Astrocyte of the spinal cord (primary cell): ENCODE measurements at regions not wholly inside any gene's neighbourhood (a gene's known extent, or its start where the extent isn't known, plus 50 kb on each side); places are given as distances from the start of the nearest gene placed in this dataset.

Experiments used
- DNase-seq: peaks from one replicate; pipeline ENCODE4 v3.0.0; 2011; ENCODE audit warnings: low read depth, low spot score
- H3K4me3 ChIP-seq: 2 replicates; pipeline ENCODE4 v1.5.1; 2011; ENCODE audit warnings: low read depth, mild to moderate bottlenecking, low read length, moderate library complexity
- in situ Hi-C: cut with HindIII; loops from 2 replicates; pipeline ENCODE4 v1.10.0; 2017; ENCODE audit warnings: low sequenced_read_pairs
- TF ChIP-seq, protein P1 (sequence below): IDR thresholded peaks from 2 replicates; pipeline ENCODE4 v1.5.1; 2012; ENCODE audit warnings: low read depth, mild to moderate bottlenecking, low read length, inconsistent platforms

DNA sequence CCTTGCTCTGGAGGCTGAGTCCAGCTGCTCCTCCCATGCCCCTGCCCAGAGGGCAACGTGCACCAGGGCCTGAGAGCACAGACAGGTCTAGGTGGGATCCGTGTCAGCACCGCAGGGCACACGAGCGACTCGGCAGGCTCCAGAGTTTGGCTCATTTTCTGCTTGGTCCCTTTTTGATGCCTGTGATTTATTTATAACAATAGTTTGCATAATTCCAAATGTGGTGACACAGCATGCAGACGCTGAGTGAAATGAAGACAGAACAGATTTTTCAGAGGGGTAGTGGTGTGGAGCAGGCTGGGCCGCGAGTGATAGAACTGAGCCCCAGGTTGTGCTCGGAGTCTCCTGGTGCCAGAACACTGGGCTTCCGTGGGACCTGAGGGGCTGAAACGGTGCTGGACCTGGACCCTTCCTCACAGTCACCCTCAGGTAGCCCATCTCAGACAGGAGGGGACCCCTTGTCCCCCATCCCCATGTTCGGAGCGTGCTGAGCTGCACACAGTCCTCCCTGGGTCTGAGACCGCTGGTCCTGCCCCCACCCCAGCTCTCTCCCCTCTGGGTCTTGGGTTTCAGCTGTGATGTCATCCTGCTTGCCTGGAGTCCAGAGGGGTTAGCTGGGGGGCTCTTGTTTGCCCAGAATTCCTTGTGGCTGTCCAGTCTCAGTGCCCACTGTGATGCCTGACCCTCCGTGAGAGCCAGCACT lies 95.9 kb downstream of the METRNL start:
- DNase-seq, result no peak
- TF ChIP-seq, protein P1, sequence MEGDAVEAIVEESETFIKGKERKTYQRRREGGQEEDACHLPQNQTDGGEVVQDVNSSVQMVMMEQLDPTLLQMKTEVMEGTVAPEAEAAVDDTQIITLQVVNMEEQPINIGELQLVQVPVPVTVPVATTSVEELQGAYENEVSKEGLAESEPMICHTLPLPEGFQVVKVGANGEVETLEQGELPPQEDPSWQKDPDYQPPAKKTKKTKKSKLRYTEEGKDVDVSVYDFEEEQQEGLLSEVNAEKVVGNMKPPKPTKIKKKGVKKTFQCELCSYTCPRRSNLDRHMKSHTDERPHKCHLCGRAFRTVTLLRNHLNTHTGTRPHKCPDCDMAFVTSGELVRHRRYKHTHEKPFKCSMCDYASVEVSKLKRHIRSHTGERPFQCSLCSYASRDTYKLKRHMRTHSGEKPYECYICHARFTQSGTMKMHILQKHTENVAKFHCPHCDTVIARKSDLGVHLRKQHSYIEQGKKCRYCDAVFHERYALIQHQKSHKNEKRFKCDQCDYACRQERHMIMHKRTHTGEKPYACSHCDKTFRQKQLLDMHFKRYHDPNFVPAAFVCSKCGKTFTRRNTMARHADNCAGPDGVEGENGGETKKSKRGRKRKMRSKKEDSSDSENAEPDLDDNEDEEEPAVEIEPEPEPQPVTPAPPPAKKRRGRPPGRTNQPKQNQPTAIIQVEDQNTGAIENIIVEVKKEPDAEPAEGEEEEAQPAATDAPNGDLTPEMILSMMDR, result no peak
- in situ Hi-C loops, result no loop called here
- H3K4me3 ChIP-seq, result no peak overlapping the region

DNA sequence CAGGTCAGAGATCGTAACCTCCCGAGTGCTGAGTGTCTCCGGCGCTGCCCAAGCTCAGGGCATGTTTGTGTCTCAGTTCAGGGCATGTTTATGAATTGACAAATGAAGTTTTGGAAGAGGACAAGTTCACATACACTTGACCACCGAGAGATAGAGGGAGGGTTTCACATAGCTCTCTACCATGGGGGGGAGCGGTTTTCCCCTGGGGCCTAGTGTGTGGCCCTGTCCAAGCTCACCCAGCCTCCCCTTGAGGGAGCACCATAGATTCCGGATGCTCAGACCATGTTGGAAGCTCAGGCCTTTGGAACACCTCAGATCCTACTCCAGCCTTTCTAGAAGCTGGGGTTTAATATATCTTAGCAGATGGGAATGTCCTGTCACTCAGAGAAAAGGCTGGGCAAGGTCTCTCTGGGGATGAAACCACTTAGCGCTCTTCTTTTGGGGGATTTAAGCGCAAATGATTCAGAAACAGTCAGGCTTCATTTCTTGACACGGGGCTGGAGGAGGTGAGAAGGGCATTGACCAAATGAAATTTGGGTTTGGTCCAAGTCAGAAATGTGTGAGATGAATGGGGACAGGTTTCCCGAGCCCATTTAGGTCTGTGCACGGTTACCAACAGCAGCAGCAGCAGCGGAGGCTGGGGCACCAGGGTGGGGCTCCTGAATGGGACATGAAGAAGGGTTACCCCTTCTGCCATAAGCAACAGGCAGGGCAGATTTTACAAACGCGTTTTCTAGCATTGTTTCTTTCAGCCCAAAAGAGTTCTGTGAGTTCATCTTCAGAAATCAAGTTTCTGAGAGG lies 96.6 kb downstream of the METRNL start:
- H3K4me3 ChIP-seq, result no peak overlapping the region
- no peak for DNase-seq
- in situ Hi-C loops, result no loop called here
- TF ChIP-seq, protein P1, result no peak

DNA sequence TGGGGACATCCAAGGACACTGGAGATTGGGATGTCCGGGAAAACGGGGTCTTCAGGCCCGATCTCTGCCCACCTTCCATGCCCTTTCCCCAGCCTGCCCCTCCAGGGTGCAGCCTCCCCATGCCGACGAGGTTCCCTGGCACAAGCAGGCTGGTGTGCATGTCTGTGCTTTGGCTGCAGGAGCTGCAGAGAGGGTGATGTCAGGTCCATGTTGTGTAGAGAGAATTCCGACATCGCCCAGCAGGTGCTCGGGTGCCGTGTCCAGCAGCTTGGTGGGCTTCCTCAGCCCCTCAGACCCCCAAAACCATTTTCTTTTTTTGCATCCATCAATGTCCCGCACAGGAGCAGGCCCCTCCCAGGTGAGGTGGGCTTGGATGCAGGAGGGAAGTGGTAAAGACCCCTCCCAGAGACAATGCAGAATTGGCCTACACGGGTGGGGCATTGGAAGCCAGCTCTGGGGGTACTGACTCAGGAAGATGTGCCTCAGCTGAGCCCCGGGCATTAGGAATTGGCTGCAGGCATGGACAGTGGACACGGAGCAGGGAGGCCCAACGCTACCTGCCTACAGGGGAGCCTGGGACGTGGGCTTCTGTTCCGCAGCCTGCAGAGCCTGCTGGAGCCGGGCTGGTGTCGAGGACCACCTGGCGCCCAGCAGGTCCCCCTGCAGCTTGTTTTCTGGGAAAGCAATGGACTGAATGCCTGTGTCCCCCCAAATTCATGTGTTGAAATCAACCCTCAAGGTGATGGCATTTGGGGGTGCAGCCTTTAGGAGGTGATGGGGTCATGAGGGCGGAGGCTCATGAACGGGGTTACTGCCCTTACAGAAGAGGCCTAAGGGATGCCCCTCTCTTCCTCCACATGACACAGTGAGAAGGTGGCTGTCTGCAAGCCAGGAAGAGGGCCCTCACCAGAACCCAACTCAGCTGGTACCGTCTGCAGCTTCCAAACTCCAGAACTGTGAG lies 97.5 kb downstream of the METRNL start:
- in situ Hi-C loops, result no loop called here
- DNase-seq, result no peak
- H3K4me3 ChIP-seq, result no peak overlapping the region
- TF ChIP-seq, protein P1, result no peak

DNA sequence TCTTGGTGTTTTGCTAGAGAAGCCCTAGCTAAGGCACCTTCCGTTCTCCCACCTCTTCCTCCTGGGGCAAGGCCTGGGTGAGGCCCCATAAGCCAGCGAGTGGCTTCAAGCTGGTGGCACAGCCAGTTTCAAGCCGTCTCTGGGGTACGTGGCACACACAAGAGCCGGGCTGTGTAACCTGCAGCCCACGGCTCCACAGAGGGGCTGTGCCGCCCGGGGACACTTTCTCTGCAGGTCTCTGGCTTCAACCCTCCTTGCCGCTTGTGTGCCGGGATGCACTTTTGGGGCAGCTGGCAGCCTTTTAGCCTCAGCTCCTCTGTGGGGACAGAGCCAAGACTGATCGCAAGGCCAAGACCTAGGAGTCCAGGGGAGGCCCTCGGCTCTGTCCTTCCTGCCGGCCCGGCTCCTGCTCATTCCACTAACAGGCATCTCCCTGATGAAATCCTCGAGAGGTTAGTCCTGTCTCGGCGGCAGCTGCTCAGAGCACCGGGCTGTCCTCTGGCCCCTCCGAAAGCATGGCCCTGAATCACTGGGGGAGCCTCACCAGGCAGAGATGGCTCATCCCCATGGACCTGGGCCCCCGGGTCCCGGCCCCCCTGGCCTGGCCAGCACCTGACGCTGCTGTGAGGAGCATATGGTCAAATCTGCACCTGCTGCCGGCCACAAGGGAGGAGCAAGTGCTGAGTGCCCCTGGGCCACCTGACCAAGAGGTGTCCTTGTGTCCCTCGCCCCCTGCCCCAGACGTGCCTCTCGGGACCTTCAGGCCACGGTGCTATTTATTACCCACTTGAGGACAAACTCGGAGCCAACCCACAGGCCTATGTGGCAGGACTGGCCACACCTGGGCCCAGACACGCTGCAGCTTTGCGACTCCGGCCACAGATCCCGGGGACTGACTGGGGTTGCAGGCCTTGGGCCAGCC lies 98.5 kb downstream of the METRNL start:
- TF ChIP-seq, protein P1, result no peak
- H3K4me3 ChIP-seq, result no peak overlapping the region
- DNase-seq, result no peak
- in situ Hi-C loops, result no loop called here

DNA sequence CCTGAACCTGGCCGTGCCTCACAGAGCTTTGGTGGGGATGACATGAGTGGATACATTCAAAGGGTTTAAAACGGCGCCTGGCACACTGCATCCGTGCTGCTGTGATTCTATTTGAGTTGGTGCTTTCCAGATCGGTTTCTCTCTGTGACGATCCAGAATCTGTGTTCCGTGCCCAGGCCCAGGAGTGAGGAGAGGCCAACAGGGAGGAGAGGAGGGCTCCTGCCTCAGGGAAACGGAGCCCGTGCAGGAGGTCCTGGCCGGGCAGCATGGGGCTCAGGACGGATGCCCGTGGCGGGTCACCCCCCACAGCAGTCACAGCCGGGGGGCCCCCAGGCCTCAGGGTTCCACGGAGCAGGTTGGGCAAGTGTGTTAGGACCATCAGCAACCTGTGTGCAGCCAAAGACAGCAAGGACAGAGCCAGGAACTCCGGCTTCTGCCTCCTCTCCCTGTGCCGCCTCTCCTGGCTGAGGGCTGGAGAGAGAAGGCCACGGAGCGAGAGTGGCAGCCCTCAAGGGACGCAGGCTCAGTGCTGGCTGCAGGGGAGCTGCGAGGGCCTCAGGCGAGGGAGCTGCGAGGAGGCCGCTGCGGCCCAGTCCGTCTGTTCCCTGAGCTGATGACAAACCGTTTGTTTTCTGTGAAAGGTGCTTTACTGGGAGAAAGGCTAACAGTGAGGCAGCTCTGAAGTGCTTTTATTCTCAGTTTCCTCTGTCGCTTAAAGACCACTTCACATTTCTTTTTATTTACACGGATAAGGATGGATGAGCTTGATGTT lies 99.3 kb downstream of the METRNL start:
- in situ Hi-C loops, result no loop called here
- no peak overlapping the region for H3K4me3 ChIP-seq
- TF ChIP-seq, protein P1, result no peak
- DNase-seq, result no peak
